ENCODE measurements at regions not wholly inside any gene's neighbourhood (a gene's known extent, or its start where the extent isn't known, plus 50 kb on each side); places are given as distances from the start of the nearest gene placed in this dataset.

DNA sequence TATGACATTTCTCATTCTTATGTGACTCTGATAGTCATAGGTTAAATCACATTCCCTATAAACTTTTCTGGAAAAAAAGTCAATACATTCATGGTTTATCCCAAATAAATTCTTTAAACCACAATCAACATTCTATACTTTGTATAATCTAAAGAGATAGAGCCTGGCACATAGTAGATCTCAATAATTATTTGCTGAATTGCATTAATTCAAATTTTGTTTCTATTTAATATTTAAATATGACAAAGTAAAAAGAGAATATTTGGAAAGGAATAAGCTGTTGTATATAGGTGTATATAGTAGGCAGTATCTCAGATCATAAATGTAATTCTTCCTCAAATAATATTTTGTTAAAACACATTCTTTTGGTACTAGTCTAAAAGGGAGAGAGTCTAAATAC, 102.2 kb upstream of the USP15 start:
- no peak overlapping the region for H3K9ac ChIP-seq (ENCODE audit: low read depth in 1 of 2, low read length in 2 of 2)
- no peak for DNase-seq (ENCODE audit: low spot score)
- H3K27ac ChIP-seq (ENCODE audit: low read depth in 1 of 2, low read length in 2 of 2), result no peak overlapping the region
- no peaks in the 10 kb centered on the region for H3K36me3 ChIP-seq (ENCODE audit: control insufficient read depth in 4 of 4, insufficient read depth in 3 of 4, low read depth in 1 of 4, low read length in 3 of 4)
- H3K4me1 ChIP-seq (ENCODE audit: control insufficient read depth in 4 of 4, insufficient read depth in 4 of 4, low read length in 3 of 4), result no peaks in the 10 kb centered on the region
- H3K4me3 ChIP-seq (ENCODE audit: low read depth in 1 of 3, low read length in 3 of 3), result no peak overlapping the region
- no peaks in the 10 kb centered on the region for H3K27me3 ChIP-seq (ENCODE audit: control insufficient read depth in 4 of 4, insufficient read depth in 4 of 4, low read length in 3 of 4)
- TF ChIP-seq HNF4A (conservative IDR thresholded peaks at IDR 0.05) (no peak), FOXA2 (IDR thresholded peaks at IDR 0.05) (no peak), TAF1 (conservative IDR thresholded peaks at IDR 0.05) (no peak), EGR1 (IDR thresholded peaks at IDR 0.05; ENCODE audit: low read depth in 2 of 2) (no peak)
- H3K9me3 ChIP-seq (ENCODE audit: control insufficient read depth in 4 of 4, low read length in 3 of 4), result no peaks in the 10 kb centered on the region

DNA sequence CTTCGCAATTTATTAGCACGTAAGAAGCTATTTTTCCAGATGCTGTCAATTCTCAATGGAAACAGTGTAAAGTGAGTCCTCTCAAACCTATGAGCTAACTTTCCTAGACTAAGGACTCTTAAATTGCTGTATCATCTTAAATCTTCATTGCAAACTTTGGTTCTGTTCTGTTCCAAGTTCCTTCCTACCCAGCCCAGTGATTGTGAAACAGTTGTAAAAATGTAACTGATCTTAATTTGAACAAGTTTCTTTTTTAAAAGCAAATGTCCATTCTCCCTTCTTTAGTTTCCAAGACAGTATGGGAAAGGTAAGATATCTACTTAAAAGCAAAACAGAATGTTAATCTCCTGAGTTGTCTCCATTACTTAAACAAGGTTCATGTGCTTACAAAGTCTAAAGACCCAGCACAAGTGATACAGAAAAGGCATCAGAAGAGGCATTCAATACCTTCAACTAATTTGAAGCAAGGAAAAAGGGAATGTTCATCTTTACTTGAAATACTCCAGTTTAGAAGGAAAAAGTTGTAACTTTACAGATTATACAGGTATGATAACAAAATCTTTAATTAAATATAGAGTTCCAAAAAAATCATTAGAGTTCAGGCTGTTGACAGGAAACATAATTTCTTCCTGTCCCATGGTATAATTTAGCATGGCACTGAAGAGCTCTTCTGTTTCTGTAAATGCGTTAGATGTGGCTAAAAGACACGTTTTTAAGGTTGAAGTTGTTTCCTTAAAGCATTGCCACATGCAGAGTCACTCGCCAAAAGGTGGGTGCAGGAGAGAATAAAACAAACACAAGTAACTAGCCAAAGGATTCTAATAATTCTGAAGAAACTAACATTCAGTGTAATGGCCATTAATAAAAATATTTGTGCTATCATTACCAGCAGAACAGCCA, 101.5 kb upstream of the USP15 start:
- no peak overlapping the region for H3K4me3 ChIP-seq (ENCODE audit: low read depth in 1 of 3, low read length in 3 of 3)
- TF ChIP-seq YY1 (IDR thresholded peaks at IDR 0.05) (no peak), HNF4G (IDR thresholded peaks at IDR 0.05) (no peak), REST (IDR thresholded peaks at IDR 0.05) (no peak), HNF4A (conservative IDR thresholded peaks at IDR 0.05) (no peak), NR2F2 (IDR thresholded peaks at IDR 0.05) (no peak), EGR1 (IDR thresholded peaks at IDR 0.05; ENCODE audit: low read depth in 2 of 2) (no peak), CTCF (IDR thresholded peaks at IDR 0.05; ENCODE audit: low read depth, low read length, missing input control) (no peak), GABPA (IDR thresholded peaks at IDR 0.05 in 1 of 2, conservative IDR thresholded peaks at IDR 0.05 in 1 of 2) (no peak), ATF3 (IDR thresholded peaks at IDR 0.05) (no peak), FOXA2 (IDR thresholded peaks at IDR 0.05) (no peak), FOXA1 (IDR thresholded peaks at IDR 0.05) (no peak)
- no peak overlapping the region for H3K9ac ChIP-seq (ENCODE audit: low read depth in 1 of 2, low read length in 2 of 2)
- no peaks in the 10 kb centered on the region for H3K27me3 ChIP-seq (ENCODE audit: control insufficient read depth in 4 of 4, insufficient read depth in 4 of 4, low read length in 3 of 4)
- 72% methylated on average over 5 of the region's 5 CpGs for WGBS
- H3K4me1 ChIP-seq (ENCODE audit: control insufficient read depth in 4 of 4, insufficient read depth in 4 of 4, low read length in 3 of 4), result no peaks in the 10 kb centered on the region
- H3K27ac ChIP-seq (ENCODE audit: low read depth in 1 of 2, low read length in 2 of 2), result no peak overlapping the region
- DNase-seq (ENCODE audit: low spot score), result no peak
- no peaks in the 10 kb centered on the region for H3K36me3 ChIP-seq (ENCODE audit: control insufficient read depth in 4 of 4, insufficient read depth in 3 of 4, low read depth in 1 of 4, low read length in 3 of 4)
- H3K9me3 ChIP-seq (ENCODE audit: control insufficient read depth in 4 of 4, low read length in 3 of 4), result no peaks in the 10 kb centered on the region
